Anterior cingulate cortex (tissue), 58 donors: ENCODE measurements at regions not wholly inside any gene's neighbourhood (a gene's known extent, or its start where the extent isn't known, plus 50 kb on each side); places are given as distances from the start of the nearest gene placed in this dataset.

Experiments
- DNase-seq, 58 donors: peaks; one replicate each; lab custom pipeline; 2025; lab: John Stamatoyannopoulos, UW

- no peak for DNase-seq
Measured at GRCh38 chr2:8282858-8283252, 399.0 kb upstream of the ID2 start.

- DNase-seq, result peak in 1 of 58 donors; percentile 9
Measured at GRCh38 chr2:8285081-8285480, 396.8 kb upstream of the ID2 start.

GRCh38 chr2:8285898-8286297 lies 396.0 kb upstream of the ID2 start:
- DNase-seq, result no peak

- DNase-seq, result no peak
Measured at GRCh38 chr2:8288206-8288605, 393.6 kb upstream of the ID2 start.

- DNase-seq, result no peak
Measured at GRCh38 chr2:8289111-8289510, 392.7 kb upstream of the ID2 start.

- no peak for DNase-seq
Measured at GRCh38 chr2:8290771-8291352, 391.0 kb upstream of the ID2 start.

GRCh38 chr2:8296306-8296705 lies 385.6 kb upstream of the ID2 start:
- DNase-seq, result no peak

GRCh38 chr2:8297376-8298231 lies 384.3 kb upstream of the ID2 start:
- DNase-seq, result no peak

GRCh38 chr2:8298783-8299182 lies 383.1 kb upstream of the ID2 start:
- peak in 15 of 58 donors; percentile 5 to 57 (median 30) for DNase-seq

GRCh38 chr2:8300216-8300615 lies 381.6 kb upstream of the ID2 start:
- no peak for DNase-seq

GRCh38 chr2:8300905-8301304 lies 381.0 kb upstream of the ID2 start:
- DNase-seq, result no peak

- peak in 34 of 58 donors; percentile 6 to 69 (median 32) for DNase-seq
Measured at GRCh38 chr2:8303322-8303832, 378.5 kb upstream of the ID2 start.

GRCh38 chr2:8304821-8305766 lies 376.8 kb upstream of the ID2 start:
- DNase-seq, result peak in 2 of 58 donors; percentile 7 to 13

- no peak for DNase-seq
Measured at GRCh38 chr2:8306530-8307351, 375.1 kb upstream of the ID2 start.

GRCh38 chr2:8307606-8308180 lies 374.2 kb upstream of the ID2 start:
- DNase-seq, result no peak

GRCh38 chr2:8309131-8309530 lies 372.7 kb upstream of the ID2 start:
- no peak for DNase-seq

- no peak for DNase-seq
Measured at GRCh38 chr2:8310557-8311455, 371.1 kb upstream of the ID2 start.

GRCh38 chr2:8312221-8312620 lies 369.6 kb upstream of the ID2 start:
- DNase-seq, result no peak
